ENCODE measurements at regions not wholly inside any gene's neighbourhood (a gene's known extent, or its start where the extent isn't known, plus 50 kb on each side); places are given as distances from the start of the nearest gene placed in this dataset.

- TF ChIP-seq FOXP2 (optimal IDR thresholded peaks at IDR 0.05; ENCODE audit: borderline replicate concordance, extremely low read depth, extremely low read length, insufficient read depth) = no peak
- TF ChIP-seq POLR2AphosphoS5 (IDR thresholded peaks at IDR 0.05; ENCODE audit: low read depth, low read length) = no peak
- TF ChIP-seq TAF1 (IDR thresholded peaks at IDR 0.05; ENCODE audit: borderline replicate concordance, insufficient read depth, low read length) = no peak
- no peak for TF ChIP-seq REST (IDR thresholded peaks at IDR 0.05; ENCODE audit: insufficient read depth in 1 of 2, low read depth in 2 of 2, low read length in 2 of 2)
- no peak for TF ChIP-seq SIN3A (IDR thresholded peaks at IDR 0.05; ENCODE audit: borderline replicate concordance, insufficient read depth, low read length)
Observed at GRCh38 chr13:79966059-79966458, 374.9 kb downstream of the SPRY2 start.

DNA sequence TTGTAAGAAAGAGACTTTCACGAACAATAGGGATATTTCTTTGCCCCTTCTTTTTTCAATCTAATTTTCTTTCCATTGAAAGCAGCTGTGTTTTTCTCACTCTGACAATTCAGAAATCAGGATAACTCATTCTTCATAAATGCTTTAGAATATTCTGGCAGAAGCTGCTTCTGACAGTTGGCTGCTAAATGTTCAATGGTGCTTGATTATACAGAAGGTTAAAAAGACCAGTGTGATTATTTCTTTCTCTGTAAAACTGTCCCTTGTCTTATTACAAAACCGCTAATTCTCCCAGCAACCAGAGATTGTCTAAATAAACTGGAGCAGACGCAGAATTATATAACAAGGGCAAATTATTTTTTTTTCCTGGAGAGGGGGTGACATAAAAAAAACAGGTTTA lies 394.4 kb downstream of the SPRY2 start:
- TF ChIP-seq FOXP2 (optimal IDR thresholded peaks at IDR 0.05; ENCODE audit: borderline replicate concordance, extremely low read depth, extremely low read length, insufficient read depth) (no peak), SIN3A (IDR thresholded peaks at IDR 0.05; ENCODE audit: borderline replicate concordance, insufficient read depth, low read length) (no peak), TAF1 (IDR thresholded peaks at IDR 0.05; ENCODE audit: borderline replicate concordance, insufficient read depth, low read length) (no peak), REST (IDR thresholded peaks at IDR 0.05; ENCODE audit: insufficient read depth in 1 of 2, low read depth in 2 of 2, low read length in 2 of 2) (no peak), POLR2AphosphoS5 (IDR thresholded peaks at IDR 0.05; ENCODE audit: low read depth, low read length) (no peak)

DNA sequence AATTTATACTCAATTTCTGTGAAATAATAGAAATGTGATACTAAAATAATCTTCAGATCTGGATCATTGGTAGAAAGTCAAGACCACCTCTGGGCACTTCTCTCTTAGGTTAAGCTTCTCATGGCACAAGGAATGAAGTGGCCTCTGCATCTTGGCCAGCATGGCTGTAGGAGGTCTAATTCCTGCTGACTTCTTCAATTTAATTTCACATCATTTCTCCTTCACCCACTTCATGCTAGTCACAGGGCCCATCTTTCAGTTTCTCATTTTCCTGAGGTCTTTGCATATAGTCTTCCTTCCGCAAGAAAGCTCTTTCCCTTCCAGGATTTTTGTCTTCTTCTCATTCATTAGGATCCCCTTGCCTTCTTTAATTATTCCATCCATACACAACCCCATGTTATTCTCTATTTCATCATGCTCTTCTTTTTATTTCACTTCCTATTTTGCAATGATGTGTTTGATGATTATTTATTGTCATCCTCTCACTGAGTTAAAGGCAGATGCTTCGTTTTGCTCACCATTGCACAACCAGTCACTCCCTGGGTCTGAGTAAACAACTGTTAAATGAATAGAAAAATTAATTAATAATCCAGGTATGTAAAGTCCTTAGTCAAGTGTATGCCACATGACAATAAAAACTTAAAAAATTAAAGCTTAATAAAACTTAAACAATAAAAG lies 397.4 kb downstream of the SPRY2 start:
- TF ChIP-seq POLR2AphosphoS5 (IDR thresholded peaks at IDR 0.05; ENCODE audit: low read depth, low read length) = no peak
- no peak for TF ChIP-seq TAF1 (IDR thresholded peaks at IDR 0.05; ENCODE audit: borderline replicate concordance, insufficient read depth, low read length)
- TF ChIP-seq REST (IDR thresholded peaks at IDR 0.05; ENCODE audit: insufficient read depth in 1 of 2, low read depth in 2 of 2, low read length in 2 of 2) = no peak
- TF ChIP-seq SIN3A (IDR thresholded peaks at IDR 0.05; ENCODE audit: borderline replicate concordance, insufficient read depth, low read length) = no peak
- TF ChIP-seq FOXP2 (optimal IDR thresholded peaks at IDR 0.05; ENCODE audit: borderline replicate concordance, extremely low read depth, extremely low read length, insufficient read depth) = no peak

DNA sequence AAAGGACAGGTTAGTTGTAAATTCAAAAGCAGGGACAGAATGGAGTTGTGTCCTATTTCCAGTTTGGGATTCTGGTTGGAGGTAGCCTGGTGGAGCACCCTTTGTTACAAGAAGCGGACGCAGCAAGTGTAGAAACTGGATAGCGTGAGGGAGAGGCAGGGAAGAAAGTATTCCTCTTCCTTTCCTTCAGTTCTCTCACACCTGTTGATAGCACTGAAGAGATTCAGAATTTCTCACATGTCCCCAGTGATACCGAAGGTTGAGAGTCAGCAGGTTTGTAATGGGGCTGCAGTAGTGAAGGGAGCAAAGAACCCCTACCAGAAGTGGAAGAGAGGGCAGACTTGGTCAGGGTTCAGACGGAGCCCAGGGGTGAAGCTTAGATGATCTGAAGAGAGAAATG lies 399.2 kb downstream of the SPRY2 start:
- TF ChIP-seq SIN3A (IDR thresholded peaks at IDR 0.05; ENCODE audit: borderline replicate concordance, insufficient read depth, low read length) = no peak
- TF ChIP-seq TAF1 (IDR thresholded peaks at IDR 0.05; ENCODE audit: borderline replicate concordance, insufficient read depth, low read length) = no peak
- no peak for TF ChIP-seq FOXP2 (optimal IDR thresholded peaks at IDR 0.05; ENCODE audit: borderline replicate concordance, extremely low read depth, extremely low read length, insufficient read depth)
- no peak for TF ChIP-seq POLR2AphosphoS5 (IDR thresholded peaks at IDR 0.05; ENCODE audit: low read depth, low read length)
- no peak for TF ChIP-seq REST (IDR thresholded peaks at IDR 0.05; ENCODE audit: insufficient read depth in 1 of 2, low read depth in 2 of 2, low read length in 2 of 2)

Data from PFSK-1 (cell line).